Left ventricle myocardium inferior (tissue), 1 donor: ENCODE measurements at regions not wholly inside any gene's neighbourhood (a gene's known extent, or its start where the extent isn't known, plus 50 kb on each side); places are given as distances from the start of the nearest gene placed in this dataset.

Experiments
- DNase-seq: peaks from one replicate; pipeline ENCODE4 v3.0.0-alpha.2; 2020
- H3K27ac ChIP-seq: fragments of 200-600 bp; replicated peaks from 2 replicates; pipeline ENCODE4 v1.8.0; 2021
- H3K27me3 ChIP-seq: fragments of 200-600 bp; 2 replicates; pipeline ENCODE4 v1.8.0; 2021; ENCODE audit warnings: low read depth
- H3K36me3 ChIP-seq: fragments of 200-600 bp; 2 replicates; pipeline ENCODE4 v1.8.0; 2021
- H3K4me1 ChIP-seq: fragments of 200-600 bp; 2 replicates; pipeline ENCODE4 v1.8.0; 2021
- H3K4me3 ChIP-seq: fragments of 200-600 bp; 2 replicates; pipeline ENCODE4 v1.8.0; 2021; ENCODE audit warnings: mild to moderate bottlenecking, moderate library complexity
- H3K9me3 ChIP-seq: fragments of 200-600 bp; replicated peaks from 2 replicates; pipeline ENCODE4 v1.8.0; 2021
- intact Hi-C: fragments of 100-400 bp; cut with micrococcal nuclease; formaldehyde crosslinking; loops from one replicate; pipeline ENCODE4 v1.11.0; 2022
- TF ChIP-seq, protein P1 (sequence below): fragments of 200-600 bp; IDR thresholded peaks from 2 replicates; pipeline ENCODE4 v1.8.0; 2021; ENCODE audit warnings: antibody characterized with exemption, mild to moderate bottlenecking, borderline replicate concordance
- donor health status: DM: no; HTN: yes; CAD: no; lungs with severe emphysema.

DNA sequence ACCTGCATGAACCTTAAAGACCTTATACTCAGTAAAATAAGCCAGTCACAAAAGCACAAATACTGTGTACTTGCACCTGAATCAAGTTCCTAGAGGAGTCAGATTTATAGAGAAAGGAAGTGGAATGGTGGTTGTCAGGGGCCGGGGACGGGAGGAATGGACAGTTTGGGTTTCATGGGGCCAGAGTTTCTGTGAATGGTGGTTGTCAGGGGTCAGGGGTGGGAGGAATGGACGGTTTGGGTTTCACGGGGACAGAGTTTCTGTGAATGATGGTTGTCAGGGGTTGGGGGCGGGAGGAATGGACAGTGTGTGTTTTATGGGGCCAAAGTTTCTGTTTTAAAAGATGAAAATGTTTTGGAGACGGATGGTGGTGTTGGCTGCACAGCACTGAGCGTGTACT lies 260.0 kb upstream of the MKI67 start:
- Histone ChIP-seq H3K36me3 (no peaks in the 10 kb centered on the region), H3K27ac (no peak overlapping the region), H3K9me3 (no peaks in the 10 kb centered on the region), H3K4me3 (no peak overlapping the region), H3K27me3 (peaks cover 69% of the 10 kb centered on the region), H3K4me1 (no peaks in the 10 kb centered on the region)
- intact Hi-C loops, result no loop called here
- TF ChIP-seq, protein P1, sequence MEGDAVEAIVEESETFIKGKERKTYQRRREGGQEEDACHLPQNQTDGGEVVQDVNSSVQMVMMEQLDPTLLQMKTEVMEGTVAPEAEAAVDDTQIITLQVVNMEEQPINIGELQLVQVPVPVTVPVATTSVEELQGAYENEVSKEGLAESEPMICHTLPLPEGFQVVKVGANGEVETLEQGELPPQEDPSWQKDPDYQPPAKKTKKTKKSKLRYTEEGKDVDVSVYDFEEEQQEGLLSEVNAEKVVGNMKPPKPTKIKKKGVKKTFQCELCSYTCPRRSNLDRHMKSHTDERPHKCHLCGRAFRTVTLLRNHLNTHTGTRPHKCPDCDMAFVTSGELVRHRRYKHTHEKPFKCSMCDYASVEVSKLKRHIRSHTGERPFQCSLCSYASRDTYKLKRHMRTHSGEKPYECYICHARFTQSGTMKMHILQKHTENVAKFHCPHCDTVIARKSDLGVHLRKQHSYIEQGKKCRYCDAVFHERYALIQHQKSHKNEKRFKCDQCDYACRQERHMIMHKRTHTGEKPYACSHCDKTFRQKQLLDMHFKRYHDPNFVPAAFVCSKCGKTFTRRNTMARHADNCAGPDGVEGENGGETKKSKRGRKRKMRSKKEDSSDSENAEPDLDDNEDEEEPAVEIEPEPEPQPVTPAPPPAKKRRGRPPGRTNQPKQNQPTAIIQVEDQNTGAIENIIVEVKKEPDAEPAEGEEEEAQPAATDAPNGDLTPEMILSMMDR, result no peak
- no peak for DNase-seq

DNA sequence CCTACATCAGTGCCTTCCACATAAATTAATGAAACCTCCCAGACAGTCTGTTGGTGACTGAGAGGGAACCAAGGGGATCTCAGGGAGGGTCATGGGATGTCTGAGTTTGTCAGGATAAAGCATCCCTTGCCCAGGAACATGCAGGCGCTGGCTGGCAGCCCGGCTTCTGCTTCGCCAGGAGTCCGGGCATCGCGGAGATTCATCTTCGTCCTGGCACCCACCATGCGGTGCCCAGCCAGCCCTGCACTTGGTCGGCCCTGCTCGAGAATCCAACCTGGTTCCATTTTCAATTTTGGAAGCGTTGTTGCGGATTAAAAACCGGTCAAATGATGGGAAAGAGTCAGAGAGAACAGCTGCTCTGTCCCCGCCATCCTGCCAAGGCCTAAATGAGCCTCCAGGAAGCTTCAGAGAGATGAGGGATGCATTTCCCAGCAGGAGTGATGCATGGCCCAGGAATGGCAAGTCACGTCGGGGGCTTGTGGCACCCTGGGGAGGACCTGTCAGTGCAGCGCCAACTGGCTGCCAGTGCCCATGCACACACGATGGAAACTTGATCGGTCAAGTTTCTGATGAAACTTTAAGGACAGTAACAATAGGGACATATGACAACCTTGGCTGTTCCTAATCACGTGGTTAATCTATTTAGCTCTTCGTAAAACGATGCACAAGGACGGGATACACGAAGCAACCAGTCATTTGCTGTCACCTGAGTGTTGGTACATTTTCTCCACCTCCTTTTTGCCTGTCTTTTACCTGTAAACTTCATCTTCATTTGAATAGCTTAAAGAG lies 260.8 kb upstream of the MKI67 start:
- Histone ChIP-seq H3K36me3 (no peaks in the 10 kb centered on the region), H3K27me3 (peaks cover 72% of the 10 kb centered on the region), H3K27ac (no peak overlapping the region), H3K9me3 (no peaks in the 10 kb centered on the region), H3K4me1 (no peaks in the 10 kb centered on the region), H3K4me3 (no peak overlapping the region)
- no peak for DNase-seq
- intact Hi-C loops, result no loop called here
- TF ChIP-seq, protein P1, result no peak

DNA sequence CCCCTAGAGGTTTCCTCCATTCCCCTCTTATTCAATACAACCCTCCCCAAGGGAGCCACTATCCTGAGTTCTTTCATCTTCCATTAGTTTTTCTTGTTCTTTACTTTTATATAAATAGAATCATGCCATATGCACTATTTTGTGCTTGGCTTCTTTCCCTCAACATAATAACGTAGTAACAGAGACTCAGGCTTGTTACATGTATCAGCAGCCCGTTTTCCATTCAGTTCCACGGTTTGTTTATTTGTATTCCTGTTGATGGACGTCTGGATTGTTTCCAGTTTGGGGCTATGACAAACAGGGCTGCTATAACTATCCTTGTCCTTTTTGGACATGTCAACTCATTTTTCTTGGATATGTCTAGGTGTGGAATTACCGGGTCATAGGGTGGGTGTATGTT lies 264.4 kb upstream of the MKI67 start:
- Histone ChIP-seq H3K36me3 (no peaks in the 10 kb centered on the region), H3K9me3 (no peaks in the 10 kb centered on the region), H3K4me3 (no peak overlapping the region), H3K4me1 (no peaks in the 10 kb centered on the region), H3K27me3 (peaks cover 77% of the 10 kb centered on the region), H3K27ac (no peak overlapping the region)
- no peak for DNase-seq
- TF ChIP-seq, protein P1, result no peak
- intact Hi-C loops, result no loop called here

DNA sequence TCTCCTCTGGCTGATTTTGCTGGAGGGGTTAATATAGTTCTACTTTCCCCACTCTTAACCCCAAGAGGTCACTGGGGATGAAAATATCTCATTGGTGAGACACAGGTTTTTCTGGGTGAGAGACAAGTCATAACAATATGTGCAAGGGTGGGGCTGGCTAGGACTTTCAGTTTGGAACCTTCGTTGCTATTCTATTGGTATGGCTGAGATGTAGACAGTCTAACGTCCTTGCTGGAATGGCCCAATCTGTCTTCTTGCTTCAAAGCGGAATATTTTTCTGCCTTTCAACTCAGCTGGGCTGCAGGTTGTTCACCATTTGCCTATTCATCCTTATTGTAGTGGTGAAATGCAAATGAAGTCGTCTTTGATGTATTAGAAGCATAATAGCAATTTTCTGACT lies 267.3 kb upstream of the MKI67 start:
- Histone ChIP-seq H3K4me3 (no peak overlapping the region), H3K27ac (no peak overlapping the region), H3K9me3 (no peaks in the 10 kb centered on the region), H3K36me3 (no peaks in the 10 kb centered on the region), H3K27me3 (peaks cover 49% of the 10 kb centered on the region), H3K4me1 (no peaks in the 10 kb centered on the region)
- TF ChIP-seq, protein P1, result no peak
- DNase-seq, result no peak
- intact Hi-C loops, result no loop called here

DNA sequence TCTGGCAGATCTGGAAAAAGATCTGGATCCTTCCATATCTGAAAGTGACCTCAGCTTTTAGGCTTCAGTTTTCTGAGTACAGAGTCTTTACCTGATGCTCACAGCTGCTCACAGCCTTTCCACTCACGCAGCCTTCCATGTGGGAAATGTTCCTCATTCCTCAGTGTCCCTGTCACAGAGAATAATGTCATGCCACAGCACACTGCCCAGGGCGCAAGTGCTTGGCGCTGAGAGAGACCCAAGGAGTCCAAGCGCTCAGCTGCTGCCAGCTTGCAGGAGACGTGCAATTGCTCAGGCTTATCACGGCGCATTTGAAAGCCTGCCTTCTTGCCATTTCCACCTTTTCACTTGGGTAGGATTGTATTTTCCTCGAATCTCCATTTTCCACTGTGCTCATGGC lies 271.9 kb upstream of the MKI67 start:
- H3K36me3 ChIP-seq, result no peaks in the 10 kb centered on the region
- H3K4me3 ChIP-seq, result no peak overlapping the region
- peaks cover 14% of the 10 kb centered on the region for H3K9me3 ChIP-seq
- TF ChIP-seq, protein P1, result no peak
- H3K4me1 ChIP-seq, result no peaks in the 10 kb centered on the region
- H3K27ac ChIP-seq, result no peak overlapping the region
- peaks cover 17% of the 10 kb centered on the region for H3K27me3 ChIP-seq
- DNase-seq, result no peak
- intact Hi-C loops, result no loop called here
